HEK293 (cell line): ENCODE measurements at regions not wholly inside any gene's neighbourhood (a gene's known extent, or its start where the extent isn't known, plus 50 kb on each side); places are given as distances from the start of the nearest gene placed in this dataset.

Experiments used
- CTCF ChIA-PET: fragments of 350-600 bp; formaldehyde crosslinking; extraction: SDS; loops from one replicate; lab custom pipeline; 2021; ENCODE audit warnings: antibody characterized with exemption; lab: Yijun Ruan, JAX
- POLR2A ChIA-PET: fragments of 300-600 bp; formaldehyde crosslinking; extraction: SDS; loops from one replicate; lab custom pipeline; 2020; ENCODE audit warnings: antibody characterized with exemption, inconsistent platforms; lab: Yijun Ruan, JAX
- H3K27ac ChIP-seq: fragments of 200-500 bp; sonication (Bioruptor generic); 2 replicates; pipeline ENCODE4 v1.5.1; 2014; ENCODE audit warnings: low read depth, low read length, control low read depth, inconsistent platforms; ENCODE audit errors: extremely low read depth
- H3K36me3 ChIP-seq, 2 experiments: fragments of 200-500 bp in 1 of 2; sonication (Bioruptor generic) in 1 of 2; 1 replicate in 1 of 2; 2 replicates in 1 of 2; pipeline ENCODE4 v1.5.1; 2014 to 2017; ENCODE audit warnings: inconsistent platforms in 2 of 2, low read length in 2 of 2; ENCODE audit not compliant: control insufficient read depth in 2 of 2, insufficient read depth in 1 of 2
- H3K4me1 ChIP-seq: fragments of 200-500 bp; sonication (Bioruptor generic); 2 replicates; pipeline ENCODE4 v1.5.1; 2014; ENCODE audit warnings: mild to moderate bottlenecking, low read length, inconsistent platforms; ENCODE audit not compliant: control insufficient read depth, insufficient read depth
- H3K4me3 ChIP-seq: 2 replicates; pipeline ENCODE4 v1.5.1; 2011; ENCODE audit warnings: low read depth, mild to moderate bottlenecking, control low read depth, low read length, moderate library complexity
- H3K9me3 ChIP-seq: fragments of 200-500 bp; sonication (Bioruptor generic); 2 replicates; pipeline ENCODE4 v1.5.1; 2014; ENCODE audit warnings: low read depth, low read length, inconsistent platforms; ENCODE audit not compliant: control insufficient read depth, insufficient read depth
- BCL11B ChIP-seq: fragments of 450-650 bp; formaldehyde crosslinking; IDR thresholded peaks from 2 replicates; pipeline ENCODE4 v1.5.1; 2016; ENCODE audit warnings: low read depth, missing biosample characterization, missing genetic modification characterization
- FEZF1 ChIP-seq: fragments of 450-650 bp; formaldehyde crosslinking; IDR thresholded peaks from 2 replicates; pipeline ENCODE4 v1.5.1; 2016; ENCODE audit warnings: missing biosample characterization, missing genetic modification characterization
- GLI4 ChIP-seq: fragments of 450-650 bp; formaldehyde crosslinking; IDR thresholded peaks from 2 replicates; pipeline ENCODE4 v1.5.1; 2016; ENCODE audit warnings: missing biosample characterization, missing genetic modification characterization
- HOXA7 ChIP-seq: sonication (generic); formaldehyde crosslinking; IDR thresholded peaks from 2 replicates; pipeline ENCODE4 v1.8.1; 2022; ENCODE audit warnings: missing genetic modification reagents, borderline replicate concordance
- IKZF3 ChIP-seq: fragments of 450-650 bp; IDR thresholded peaks from 2 replicates; pipeline ENCODE4 v1.5.0; 2018; ENCODE audit warnings: missing biosample characterization, mild to moderate bottlenecking, missing genetic modification characterization, moderate library complexity
- KLF10 ChIP-seq: fragments of 450-650 bp; IDR thresholded peaks from 2 replicates; pipeline ENCODE4 v1.5.1; 2018; ENCODE audit warnings: missing biosample characterization, mild to moderate bottlenecking, missing genetic modification characterization
- MEIS1 ChIP-seq: sonication (generic); formaldehyde crosslinking; IDR thresholded peaks from 2 replicates; pipeline ENCODE4 v1.8.1; 2022; ENCODE audit warnings: missing genetic modification reagents, mild to moderate bottlenecking, borderline replicate concordance
- PRDM1 ChIP-seq: fragments of 450-650 bp; formaldehyde crosslinking; IDR thresholded peaks from 2 replicates; pipeline ENCODE4; 2016; ENCODE audit warnings: missing biosample characterization, missing genetic modification characterization
- PRDM4 ChIP-seq: fragments of 450-650 bp; formaldehyde crosslinking; IDR thresholded peaks from 2 replicates; pipeline ENCODE4 v1.5.1; 2017; ENCODE audit warnings: missing biosample characterization, missing genetic modification characterization
- PRDM6 ChIP-seq: fragments of 450-650 bp; formaldehyde crosslinking; IDR thresholded peaks from 2 replicates; pipeline ENCODE4 v1.5.1; 2017; ENCODE audit warnings: missing biosample characterization, missing genetic modification characterization
- SETDB1 ChIP-seq: IDR thresholded peaks from one replicate; pipeline ENCODE4 v1.6.1; 2017; ENCODE audit warnings: mild to moderate bottlenecking, low read length, moderate library complexity, mixed read lengths; ENCODE audit not compliant: insufficient read length
- TCF7L2 ChIP-seq: IDR thresholded peaks from 2 replicates; pipeline ENCODE4 v1.6.1; 2011; ENCODE audit warnings: low read depth, mild to moderate bottlenecking, inconsistent platforms, low read length, moderate library complexity, borderline replicate concordance
- TRIM28 ChIP-seq: IDR thresholded peaks from 2 replicates; pipeline ENCODE4 v1.6.1; 2011; ENCODE audit warnings: low read length, control low read depth, borderline replicate concordance
- WT1 ChIP-seq: fragments of 450-650 bp; formaldehyde crosslinking; IDR thresholded peaks from 2 replicates; pipeline ENCODE4 v1.5.1; 2016; ENCODE audit warnings: missing biosample characterization, missing genetic modification characterization
- ZBTB8A ChIP-seq: fragments of 450-650 bp; formaldehyde crosslinking; IDR thresholded peaks from 2 replicates; pipeline ENCODE4 v1.5.1; 2016; ENCODE audit warnings: missing biosample characterization, missing genetic modification characterization
- ZEB2 ChIP-seq: fragments of 450-650 bp; formaldehyde crosslinking; IDR thresholded peaks from 2 replicates; pipeline ENCODE4 v1.5.1; 2016; ENCODE audit warnings: missing biosample characterization, missing genetic modification characterization
- ZFP41 ChIP-seq: fragments of 450-650 bp; formaldehyde crosslinking; IDR thresholded peaks from 2 replicates; pipeline ENCODE4 v1.5.1; 2016; ENCODE audit warnings: missing biosample characterization, missing genetic modification characterization, borderline replicate concordance
- ZNF114 ChIP-seq: fragments of 450-650 bp; formaldehyde crosslinking; IDR thresholded peaks from 2 replicates; pipeline ENCODE4 v1.5.0; 2017; ENCODE audit warnings: missing biosample characterization, missing genetic modification characterization
- ZNF140 ChIP-seq: fragments of 450-650 bp; formaldehyde crosslinking; IDR thresholded peaks from 2 replicates; pipeline ENCODE4 v1.5.1; 2016; ENCODE audit warnings: missing biosample characterization, missing genetic modification characterization
- ZNF146 ChIP-seq: fragments of 450-650 bp; formaldehyde crosslinking; IDR thresholded peaks from 2 replicates; pipeline ENCODE4 v1.5.1; 2016; ENCODE audit warnings: missing biosample characterization, missing genetic modification characterization
- ZNF174 ChIP-seq: fragments of 450-650 bp; formaldehyde crosslinking; IDR thresholded peaks from 2 replicates; pipeline ENCODE4 v1.5.0; 2017; ENCODE audit warnings: missing biosample characterization, mild to moderate bottlenecking, missing genetic modification characterization
- ZNF19 ChIP-seq: fragments of 450-650 bp; formaldehyde crosslinking; IDR thresholded peaks from 2 replicates; pipeline ENCODE4; 2016; ENCODE audit warnings: missing biosample characterization, missing genetic modification characterization, low read depth
- ZNF211 ChIP-seq: fragments of 450-650 bp; formaldehyde crosslinking; IDR thresholded peaks from 2 replicates; pipeline ENCODE4 v1.5.1; 2016; ENCODE audit warnings: low read depth, missing biosample characterization, missing genetic modification characterization
- ZNF248 ChIP-seq: fragments of 450-650 bp; formaldehyde crosslinking; IDR thresholded peaks from 2 replicates; pipeline ENCODE4 v1.5.1; 2017; ENCODE audit warnings: missing biosample characterization, missing genetic modification characterization
- ZNF292 ChIP-seq: fragments of 450-650 bp; formaldehyde crosslinking; IDR thresholded peaks from 2 replicates; pipeline ENCODE4 v1.5.1; 2016; ENCODE audit warnings: low read depth, missing biosample characterization, missing genetic modification characterization, borderline replicate concordance
- ZNF302 ChIP-seq: fragments of 450-650 bp; formaldehyde crosslinking; IDR thresholded peaks from 2 replicates; pipeline ENCODE4 v1.5.1; 2016; ENCODE audit warnings: missing biosample characterization, missing genetic modification characterization, low read depth
- ZNF433 ChIP-seq: fragments of 450-650 bp; formaldehyde crosslinking; IDR thresholded peaks from 2 replicates; pipeline ENCODE4 v1.5.1; 2016; ENCODE audit warnings: missing biosample characterization, missing genetic modification characterization, low read depth
- ZNF514 ChIP-seq: fragments of 450-650 bp; formaldehyde crosslinking; IDR thresholded peaks from 2 replicates; pipeline ENCODE4 v1.5.1; 2016; ENCODE audit warnings: missing biosample characterization, missing genetic modification characterization
- ZNF704 ChIP-seq: fragments of 450-650 bp; formaldehyde crosslinking; IDR thresholded peaks from 2 replicates; pipeline ENCODE4 v1.5.1; 2016; ENCODE audit warnings: missing biosample characterization, missing genetic modification characterization
- ZNF768 ChIP-seq: fragments of 450-650 bp; formaldehyde crosslinking; IDR thresholded peaks from 2 replicates; pipeline ENCODE4 v1.5.1; 2018; ENCODE audit warnings: missing biosample characterization, mild to moderate bottlenecking, missing genetic modification characterization
- ZNF777 ChIP-seq: fragments of 450-650 bp; formaldehyde crosslinking; IDR thresholded peaks from 2 replicates; pipeline ENCODE4 v1.5.1; 2017; ENCODE audit warnings: missing biosample characterization, missing genetic modification characterization, borderline replicate concordance
- ZNF792 ChIP-seq: fragments of 450-650 bp; formaldehyde crosslinking; IDR thresholded peaks from 2 replicates; pipeline ENCODE4 v1.5.1; 2016; ENCODE audit warnings: missing biosample characterization, missing genetic modification characterization
- ZSCAN16 ChIP-seq: fragments of 450-650 bp; formaldehyde crosslinking; IDR thresholded peaks from 2 replicates; pipeline ENCODE4 v1.5.1; 2016; ENCODE audit warnings: missing biosample characterization, missing genetic modification characterization
- ZSCAN30 ChIP-seq: fragments of 450-650 bp; IDR thresholded peaks from 2 replicates; pipeline ENCODE4 v1.5.1; 2018; ENCODE audit warnings: missing biosample characterization, mild to moderate bottlenecking, missing genetic modification characterization, moderate library complexity
- ZXDB ChIP-seq: fragments of 450-650 bp; formaldehyde crosslinking; IDR thresholded peaks from 2 replicates; pipeline ENCODE4 v1.5.1; 2016; ENCODE audit warnings: missing biosample characterization, missing genetic modification characterization
- TF ChIP-seq, protein P1 (sequence below): fragments of 450-650 bp; IDR thresholded peaks from 2 replicates; pipeline ENCODE4 v1.5.1; 2018; ENCODE audit warnings: missing biosample characterization, missing genetic modification characterization

DNA sequence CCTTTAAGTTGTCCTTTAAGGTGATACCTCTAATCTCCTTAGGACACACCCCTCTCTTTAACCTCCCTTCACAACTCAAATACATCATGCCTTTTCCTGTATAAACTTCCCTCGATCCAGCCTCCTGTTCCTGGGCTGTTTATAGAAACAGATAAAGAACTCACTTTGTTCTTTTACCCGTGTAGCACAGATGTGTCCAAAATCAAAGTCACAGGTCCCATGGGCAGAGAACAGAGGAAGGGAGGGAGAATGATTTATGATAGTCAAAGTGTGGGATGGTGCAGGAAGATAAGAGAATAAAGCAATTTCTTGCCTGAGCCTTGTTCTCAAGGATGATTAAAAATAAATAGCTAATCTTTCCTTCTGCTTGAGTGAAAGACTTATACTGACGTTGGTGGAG, 50.3 kb upstream of the CABCOCO1 start:
- ChIA-PET CTCF (interaction anchor here (1.2 kb wide), 1 partner anchor 115 kb away, joined by 3 read pairs; no protein-coding TSS in a partner anchor), POLR2A (no interaction called here)
- Histone ChIP-seq H3K4me3 (no peak overlapping the region), H3K27ac (no peak overlapping the region), H3K9me3 (no peaks in the 10 kb centered on the region), H3K4me1 (peaks cover 10% of the 10 kb centered on the region), H3K36me3 (no peaks in the 10 kb centered on the region)
- TF ChIP-seq, protein P1, sequence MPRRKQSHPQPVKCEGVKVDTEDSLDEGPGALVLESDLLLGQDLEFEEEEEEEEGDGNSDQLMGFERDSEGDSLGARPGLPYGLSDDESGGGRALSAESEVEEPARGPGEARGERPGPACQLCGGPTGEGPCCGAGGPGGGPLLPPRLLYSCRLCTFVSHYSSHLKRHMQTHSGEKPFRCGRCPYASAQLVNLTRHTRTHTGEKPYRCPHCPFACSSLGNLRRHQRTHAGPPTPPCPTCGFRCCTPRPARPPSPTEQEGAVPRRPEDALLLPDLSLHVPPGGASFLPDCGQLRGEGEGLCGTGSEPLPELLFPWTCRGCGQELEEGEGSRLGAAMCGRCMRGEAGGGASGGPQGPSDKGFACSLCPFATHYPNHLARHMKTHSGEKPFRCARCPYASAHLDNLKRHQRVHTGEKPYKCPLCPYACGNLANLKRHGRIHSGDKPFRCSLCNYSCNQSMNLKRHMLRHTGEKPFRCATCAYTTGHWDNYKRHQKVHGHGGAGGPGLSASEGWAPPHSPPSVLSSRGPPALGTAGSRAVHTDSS (tag by site-specific recombination): no peak
- TF ChIP-seq GLI4 (tag by site-specific recombination): no peak
- TF ChIP-seq ZNF433 (tag by site-specific recombination): no peak
- TF ChIP-seq ZFP41 (tag by site-specific recombination): no peak
- TF ChIP-seq ZNF777 (tag by site-specific recombination): no peak
- no peak for TF ChIP-seq HOXA7 (CRISPR knock-in tag)
- no peak for TF ChIP-seq ZSCAN16 (tag by site-specific recombination)
- TF ChIP-seq IKZF3 (tag by site-specific recombination): no peak
- TF ChIP-seq ZNF514 (tag by site-specific recombination): no peak
- TF ChIP-seq ZNF704 (tag by site-specific recombination): no peak
- TF ChIP-seq KLF10 (tag by site-specific recombination): no peak
- TF ChIP-seq ZBTB8A: no peak
- TF ChIP-seq ZXDB (tag by site-specific recombination): 0 out of 2 replicates have a peak, but pooled peaks have one; percentile 23
- TF ChIP-seq ZNF146 (tag by site-specific recombination): no peak
- 0 out of 2 replicates have a peak, but pooled peaks have one; percentile 46 for TF ChIP-seq TRIM28
- TF ChIP-seq ZNF792 (tag by site-specific recombination): no peak
- no peak for TF ChIP-seq ZNF248 (tag by site-specific recombination)
- no peak for TF ChIP-seq ZNF114 (tag by site-specific recombination)
- TF ChIP-seq PRDM4 (tag by site-specific recombination): no peak
- peak; percentile 77; the same call in 1 of the 2 replicates for TF ChIP-seq TCF7L2
- no peak for TF ChIP-seq ZNF302 (tag by site-specific recombination)
- no peak for TF ChIP-seq PRDM1 (tag by site-specific recombination)
- TF ChIP-seq ZNF211 (tag by site-specific recombination): no peak
- TF ChIP-seq FEZF1 (tag by site-specific recombination): no peak; the same call in 1 of the 2 replicates
- no peak for TF ChIP-seq MEIS1 (CRISPR knock-in tag)
- TF ChIP-seq WT1 (tag by site-specific recombination): 0 out of 2 replicates have a peak, but pooled peaks have one; percentile 27
- TF ChIP-seq ZSCAN30 (tag by site-specific recombination): no peak
- 0 out of 2 replicates have a peak, but pooled peaks have one; percentile 33 for TF ChIP-seq PRDM6
- TF ChIP-seq BCL11B: no peak
- TF ChIP-seq ZNF292 (tag by site-specific recombination): no peak
- no peak for TF ChIP-seq ZNF19
- no peak for TF ChIP-seq ZNF768 (tag by site-specific recombination)
- no peak for TF ChIP-seq ZNF174
- TF ChIP-seq ZNF140 (tag by site-specific recombination): no peak
- no peak for TF ChIP-seq SETDB1
- no peak for TF ChIP-seq ZEB2
